ENCODE measurements at regions not wholly inside any gene's neighbourhood (a gene's known extent, or its start where the extent isn't known, plus 50 kb on each side); places are given as distances from the start of the nearest gene placed in this dataset.

DNA sequence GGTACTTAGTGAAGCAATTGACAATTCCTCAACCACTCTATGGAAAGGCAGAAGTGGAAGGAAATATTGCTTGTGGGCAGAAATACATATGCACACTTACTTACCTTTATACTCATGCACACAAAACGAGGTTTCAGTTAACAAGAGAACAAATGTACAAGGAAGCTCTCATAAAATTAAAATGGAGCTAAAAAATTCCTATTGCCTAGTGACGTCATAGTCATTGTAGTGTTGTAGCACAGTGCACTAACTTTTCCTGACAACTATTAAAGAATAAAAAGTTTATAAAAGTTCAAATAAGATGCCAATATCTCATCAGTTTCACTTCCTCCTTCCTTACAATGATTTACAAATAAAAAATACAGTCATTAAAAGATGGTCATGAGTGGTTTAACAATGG, 1161.9 kb upstream of the NRXN1 start:
- no peak overlapping the region for H3K4me3 ChIP-seq (ENCODE audit: low read length)
- 86% methylated on average over 1 of the region's 2 CpGs for WGBS (ENCODE audit: insufficient coverage, low lambda C conversion rate)
- H3K9me3 ChIP-seq (ENCODE audit: control insufficient read depth, low read depth, low read length), result no peaks in the 10 kb centered on the region
- H3K4me1 ChIP-seq (ENCODE audit: control insufficient read depth, insufficient read depth, low read length), result no peaks in the 10 kb centered on the region
- H3K27me3 ChIP-seq (ENCODE audit: control insufficient read depth, insufficient read depth, low read length), result no peaks in the 10 kb centered on the region
- no peaks in the 10 kb centered on the region for H3K36me3 ChIP-seq (ENCODE audit: control insufficient read depth, insufficient read depth, low read length)
- no peak overlapping the region for H3K27ac ChIP-seq (ENCODE audit: low read length)
- DNase-seq, result no peak

DNA sequence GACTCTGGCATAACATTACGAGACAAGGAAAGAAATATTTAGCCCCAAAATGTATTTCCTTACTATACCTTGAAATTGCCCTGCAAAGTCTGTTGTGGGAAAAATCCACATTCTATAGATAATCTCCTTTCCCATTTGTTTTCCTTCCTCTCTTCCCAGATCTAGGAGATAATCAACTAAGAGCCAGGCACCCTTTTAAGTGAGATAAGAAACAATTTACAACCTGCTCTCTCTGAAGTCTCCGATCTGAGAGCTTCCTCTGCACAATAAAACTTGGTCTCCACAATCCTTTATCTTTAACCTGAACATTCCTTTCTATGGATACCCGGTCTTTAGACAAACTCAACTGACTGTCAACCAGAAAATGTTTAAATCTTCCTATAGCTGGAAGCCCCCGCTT, 1160.7 kb upstream of the NRXN1 start:
- H3K9me3 ChIP-seq (ENCODE audit: control insufficient read depth, low read depth, low read length), result no peaks in the 10 kb centered on the region
- no peaks in the 10 kb centered on the region for H3K4me1 ChIP-seq (ENCODE audit: control insufficient read depth, insufficient read depth, low read length)
- no peaks in the 10 kb centered on the region for H3K36me3 ChIP-seq (ENCODE audit: control insufficient read depth, insufficient read depth, low read length)
- WGBS (ENCODE audit: insufficient coverage, low lambda C conversion rate), result 21% methylated on average over 3 of the region's 4 CpGs
- no peak overlapping the region for H3K27ac ChIP-seq (ENCODE audit: low read length)
- no peak for DNase-seq
- no peak overlapping the region for H3K4me3 ChIP-seq (ENCODE audit: low read length)
- H3K27me3 ChIP-seq (ENCODE audit: control insufficient read depth, insufficient read depth, low read length), result no peaks in the 10 kb centered on the region

DNA sequence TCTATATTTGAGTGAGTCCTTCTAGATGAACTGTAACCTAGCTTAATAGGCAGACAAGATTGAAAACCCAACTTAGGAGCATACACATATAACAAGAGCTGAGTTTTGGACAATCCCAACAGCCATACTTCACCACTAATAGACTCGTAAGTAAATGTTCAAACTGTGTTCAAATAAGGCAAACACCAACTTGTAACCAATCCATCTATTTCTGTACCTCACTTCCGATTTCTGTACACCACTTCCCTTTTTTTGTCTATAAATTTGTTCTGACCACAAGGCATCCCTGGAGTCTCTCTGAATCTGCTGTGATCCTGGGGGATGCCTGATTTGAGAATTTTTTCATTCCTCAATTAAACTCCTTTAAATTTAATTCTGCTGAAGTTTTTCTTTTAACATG, 1149.1 kb upstream of the NRXN1 start:
- Histone ChIP-seq H3K36me3 (ENCODE audit: control insufficient read depth, insufficient read depth, low read length) (no peaks in the 10 kb centered on the region), H3K9me3 (ENCODE audit: control insufficient read depth, low read depth, low read length) (peaks cover 5% of the 10 kb centered on the region)
- WGBS (ENCODE audit: insufficient coverage, low lambda C conversion rate), result 86% methylated on average over 1 of the region's 2 CpGs

DNA sequence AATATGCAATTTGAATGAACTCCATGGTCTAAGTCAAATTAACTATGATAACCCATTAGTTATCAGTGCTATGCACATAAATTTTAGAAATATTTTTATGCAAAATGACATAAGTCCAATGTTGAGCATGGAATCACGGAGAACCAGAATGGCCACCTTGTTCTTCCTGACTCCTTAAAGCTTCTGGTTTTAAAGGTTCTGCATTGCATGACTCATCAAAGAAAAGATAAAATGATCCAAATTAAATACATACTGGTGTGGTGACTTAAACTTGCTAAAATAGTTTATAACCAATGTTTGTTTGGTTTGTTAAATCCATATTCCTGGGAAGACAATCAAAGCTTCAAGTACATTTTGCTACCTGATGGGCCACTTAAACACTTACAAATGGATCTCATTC, 1146.9 kb upstream of the NRXN1 start:
- DNase-seq, result no peak
- Histone ChIP-seq H3K36me3 (ENCODE audit: control insufficient read depth, insufficient read depth, low read length) (no peaks in the 10 kb centered on the region), H3K4me3 (ENCODE audit: low read length) (no peak overlapping the region), H3K9me3 (ENCODE audit: control insufficient read depth, low read depth, low read length) (peaks cover 3% of the 10 kb centered on the region), H3K27ac (ENCODE audit: low read length) (no peak overlapping the region), H3K27me3 (ENCODE audit: control insufficient read depth, insufficient read depth, low read length) (no peaks in the 10 kb centered on the region), H3K4me1 (ENCODE audit: control insufficient read depth, insufficient read depth, low read length) (no peaks in the 10 kb centered on the region)
- WGBS (ENCODE audit: insufficient coverage, low lambda C conversion rate), result no CpG with 5 or more reads among the region's 1 CpG

More for the DNA sequence above, 1149.1 kb upstream of the NRXN1 start:
- no peak overlapping the region for H3K4me3 ChIP-seq (ENCODE audit: low read length)
- no peaks in the 10 kb centered on the region for H3K4me1 ChIP-seq (ENCODE audit: control insufficient read depth, insufficient read depth, low read length)
- no peaks in the 10 kb centered on the region for H3K27me3 ChIP-seq (ENCODE audit: control insufficient read depth, insufficient read depth, low read length)
- no peak overlapping the region for H3K27ac ChIP-seq (ENCODE audit: low read length)
- no peak for DNase-seq

DNA sequence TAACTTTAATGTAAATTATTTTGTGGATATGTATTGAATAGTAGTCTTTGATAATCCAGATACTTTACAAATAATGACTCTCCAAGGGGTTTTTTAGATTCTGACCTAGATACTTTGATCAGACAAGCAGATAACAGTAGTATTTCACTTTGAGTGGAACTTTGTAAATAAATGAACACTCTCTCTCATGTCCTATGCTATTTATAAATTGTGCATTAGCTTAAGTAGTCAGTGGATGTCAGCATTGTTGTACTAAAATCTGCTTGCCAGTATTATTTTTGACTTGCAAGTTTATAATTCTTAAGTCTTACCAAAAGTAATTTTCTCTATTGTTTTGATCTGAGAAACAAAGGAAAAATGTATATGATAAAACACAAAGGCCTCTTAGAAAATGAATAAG, 1113.1 kb upstream of the NRXN1 start:
- no peak for DNase-seq
- Histone ChIP-seq H3K4me3 (ENCODE audit: low read length) (no peak overlapping the region), H3K9me3 (ENCODE audit: control insufficient read depth, low read depth, low read length) (no peaks in the 10 kb centered on the region), H3K27me3 (ENCODE audit: control insufficient read depth, insufficient read depth, low read length) (no peaks in the 10 kb centered on the region), H3K36me3 (ENCODE audit: control insufficient read depth, insufficient read depth, low read length) (no peaks in the 10 kb centered on the region), H3K27ac (ENCODE audit: low read length) (no peak overlapping the region), H3K4me1 (ENCODE audit: control insufficient read depth, insufficient read depth, low read length) (no peaks in the 10 kb centered on the region)

DNA sequence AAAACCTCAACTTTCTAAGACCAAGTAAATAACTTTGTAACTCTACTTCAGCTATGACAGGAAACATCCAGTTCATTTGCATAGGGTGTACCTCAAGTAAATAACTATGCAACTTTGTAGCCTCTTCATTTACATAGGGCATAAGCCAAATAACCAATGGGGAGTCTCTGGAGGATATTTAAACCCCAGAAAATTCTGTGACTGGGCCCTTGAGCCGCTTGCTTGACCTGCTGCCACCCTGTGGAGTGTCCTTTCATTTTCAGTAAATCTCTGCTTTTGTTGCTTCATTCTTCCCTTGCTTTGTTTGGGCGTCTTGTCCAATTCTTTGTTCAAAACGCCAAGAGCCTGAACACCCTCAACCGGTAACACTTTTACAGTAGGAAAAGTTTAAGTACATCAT, 1112.7 kb upstream of the NRXN1 start:
- Histone ChIP-seq H3K36me3 (ENCODE audit: control insufficient read depth, insufficient read depth, low read length) (no peaks in the 10 kb centered on the region), H3K4me3 (ENCODE audit: low read length) (no peak overlapping the region), H3K27me3 (ENCODE audit: control insufficient read depth, insufficient read depth, low read length) (no peaks in the 10 kb centered on the region), H3K4me1 (ENCODE audit: control insufficient read depth, insufficient read depth, low read length) (no peaks in the 10 kb centered on the region), H3K27ac (ENCODE audit: low read length) (no peak overlapping the region), H3K9me3 (ENCODE audit: control insufficient read depth, low read depth, low read length) (no peaks in the 10 kb centered on the region)
- no CpG with 5 or more reads among the region's 4 CpGs for WGBS (ENCODE audit: insufficient coverage, low lambda C conversion rate)
- DNase-seq, result no peak

DNA sequence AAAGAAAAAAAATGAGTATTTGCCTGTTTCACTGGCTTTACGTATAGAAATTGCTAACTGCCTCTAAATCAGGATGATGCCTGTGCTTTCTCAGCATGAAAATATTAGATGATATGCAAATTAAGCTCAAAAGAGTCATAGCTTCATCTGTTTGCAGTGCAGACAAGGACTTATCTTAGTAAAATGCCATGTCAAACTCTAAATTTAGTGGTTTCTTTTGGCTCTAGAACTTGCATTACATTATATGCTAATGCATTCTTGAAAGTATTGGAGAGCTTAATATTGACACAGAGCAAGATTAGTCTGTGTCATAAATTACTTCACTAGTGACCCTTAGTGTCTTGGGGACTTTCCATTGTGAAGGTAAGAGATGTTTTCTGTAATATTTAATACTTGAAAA, 1109.1 kb upstream of the NRXN1 start:
- 100% methylated on average over 1 of the region's 1 CpG for WGBS (ENCODE audit: insufficient coverage, low lambda C conversion rate)
- H3K9me3 ChIP-seq (ENCODE audit: control insufficient read depth, low read depth, low read length), result no peaks in the 10 kb centered on the region
- H3K4me3 ChIP-seq (ENCODE audit: low read length), result no peak overlapping the region
- no peak for DNase-seq
- no peaks in the 10 kb centered on the region for H3K27me3 ChIP-seq (ENCODE audit: control insufficient read depth, insufficient read depth, low read length)
- H3K27ac ChIP-seq (ENCODE audit: low read length), result no peak overlapping the region
- H3K36me3 ChIP-seq (ENCODE audit: control insufficient read depth, insufficient read depth, low read length), result no peaks in the 10 kb centered on the region
- H3K4me1 ChIP-seq (ENCODE audit: control insufficient read depth, insufficient read depth, low read length), result no peaks in the 10 kb centered on the region

DNA sequence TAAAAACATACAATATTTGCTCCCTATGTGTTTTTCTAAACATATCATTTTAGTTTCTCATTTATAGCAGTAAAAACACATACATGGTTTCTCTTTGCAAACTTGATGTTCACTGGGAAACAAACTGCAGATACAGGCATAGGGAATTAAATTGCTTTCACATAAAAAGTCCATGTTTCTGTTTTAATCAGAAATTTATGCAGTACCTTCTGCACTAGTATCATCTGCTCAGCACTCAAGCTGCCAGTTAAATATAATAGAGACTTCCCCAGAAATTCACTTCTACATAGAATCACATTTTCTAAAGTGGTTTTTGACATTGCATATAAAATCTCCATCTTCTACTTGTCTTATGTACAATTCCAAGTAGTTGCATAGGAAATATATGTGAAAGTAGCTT, 1107.3 kb upstream of the NRXN1 start:
- H3K27me3 ChIP-seq (ENCODE audit: control insufficient read depth, insufficient read depth, low read length), result no peaks in the 10 kb centered on the region
- no peak overlapping the region for H3K4me3 ChIP-seq (ENCODE audit: low read length)
- no peaks in the 10 kb centered on the region for H3K4me1 ChIP-seq (ENCODE audit: control insufficient read depth, insufficient read depth, low read length)
- no peak overlapping the region for H3K27ac ChIP-seq (ENCODE audit: low read length)
- DNase-seq, result no peak
- H3K36me3 ChIP-seq (ENCODE audit: control insufficient read depth, insufficient read depth, low read length), result no peaks in the 10 kb centered on the region
- H3K9me3 ChIP-seq (ENCODE audit: control insufficient read depth, low read depth, low read length), result no peaks in the 10 kb centered on the region

DNA sequence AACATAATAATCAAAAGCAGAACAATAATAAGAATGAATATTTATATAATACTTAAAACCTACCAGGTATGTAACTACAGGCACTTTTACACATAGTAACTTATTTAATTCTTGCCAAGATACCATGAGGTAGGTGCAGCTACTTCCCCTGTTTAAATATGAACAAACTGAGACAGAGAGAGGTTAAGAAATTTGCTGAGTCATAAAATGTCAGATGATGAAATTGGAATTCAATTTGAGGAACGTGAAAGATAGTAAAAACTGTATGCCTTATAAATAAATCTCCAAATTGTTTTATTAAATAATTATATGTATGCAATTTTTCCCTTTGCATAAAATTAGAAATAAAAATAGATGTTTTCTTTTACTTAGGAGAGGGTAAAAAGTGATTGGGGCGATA, 1103.3 kb upstream of the NRXN1 start:
- Histone ChIP-seq H3K4me1 (ENCODE audit: control insufficient read depth, insufficient read depth, low read length) (no peaks in the 10 kb centered on the region), H3K9me3 (ENCODE audit: control insufficient read depth, low read depth, low read length) (no peaks in the 10 kb centered on the region), H3K27me3 (ENCODE audit: control insufficient read depth, insufficient read depth, low read length) (no peaks in the 10 kb centered on the region), H3K27ac (ENCODE audit: low read length) (no peak overlapping the region), H3K4me3 (ENCODE audit: low read length) (no peak overlapping the region), H3K36me3 (ENCODE audit: control insufficient read depth, insufficient read depth, low read length) (no peaks in the 10 kb centered on the region)
- no peak for DNase-seq
- 92% methylated on average over 2 of the region's 2 CpGs for WGBS (ENCODE audit: insufficient coverage, low lambda C conversion rate)

DNA sequence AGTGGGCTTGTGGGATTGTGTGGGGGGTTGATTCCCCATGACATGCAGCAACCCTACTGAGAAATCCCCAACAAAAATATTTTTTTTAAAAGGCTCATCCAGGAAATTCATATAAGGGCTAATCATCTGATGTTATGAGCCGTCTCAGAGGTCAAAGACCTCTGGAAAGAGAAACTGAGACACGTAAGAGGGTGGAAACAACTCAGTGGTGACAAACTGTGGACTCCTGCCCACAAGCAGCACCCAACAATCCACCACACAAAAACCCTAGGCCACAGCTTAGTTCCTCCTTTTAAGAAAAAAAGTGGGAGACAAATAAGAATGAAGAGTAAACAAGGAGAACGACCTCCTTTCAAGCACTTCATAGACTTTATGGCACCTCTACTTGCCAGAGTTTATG, 1096.1 kb upstream of the NRXN1 start:
- no peak overlapping the region for H3K4me3 ChIP-seq (ENCODE audit: low read length)
- no peaks in the 10 kb centered on the region for H3K36me3 ChIP-seq (ENCODE audit: control insufficient read depth, insufficient read depth, low read length)
- H3K27me3 ChIP-seq (ENCODE audit: control insufficient read depth, insufficient read depth, low read length), result no peaks in the 10 kb centered on the region
- WGBS (ENCODE audit: insufficient coverage, low lambda C conversion rate), result 33% methylated on average over 1 of the region's 3 CpGs
- DNase-seq, result no peak
- H3K9me3 ChIP-seq (ENCODE audit: control insufficient read depth, low read depth, low read length), result no peaks in the 10 kb centered on the region
- no peaks in the 10 kb centered on the region for H3K4me1 ChIP-seq (ENCODE audit: control insufficient read depth, insufficient read depth, low read length)
- no peak overlapping the region for H3K27ac ChIP-seq (ENCODE audit: low read length)

DNA sequence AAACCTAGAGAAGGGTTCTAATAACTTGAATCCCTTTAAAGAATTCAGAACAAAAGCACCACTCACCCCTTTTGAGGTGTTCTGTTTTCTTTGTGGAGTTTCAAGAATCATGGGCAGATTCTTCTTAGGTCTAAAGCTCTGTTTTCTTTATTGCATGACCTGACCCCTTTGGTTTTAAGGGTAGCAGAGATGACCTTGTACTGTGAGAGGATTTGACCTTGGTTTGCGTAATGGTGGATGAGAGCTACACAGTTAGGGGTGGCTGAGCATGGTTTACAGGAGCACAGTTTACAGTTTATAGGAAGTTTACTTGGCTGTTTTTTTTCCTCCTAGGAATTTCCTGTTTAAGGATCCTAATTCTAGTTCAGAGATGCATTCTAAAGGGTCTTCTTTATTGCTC, 1095.6 kb upstream of the NRXN1 start:
- Histone ChIP-seq H3K27me3 (ENCODE audit: control insufficient read depth, insufficient read depth, low read length) (no peaks in the 10 kb centered on the region), H3K36me3 (ENCODE audit: control insufficient read depth, insufficient read depth, low read length) (no peaks in the 10 kb centered on the region), H3K4me3 (ENCODE audit: low read length) (no peak overlapping the region), H3K4me1 (ENCODE audit: control insufficient read depth, insufficient read depth, low read length) (no peaks in the 10 kb centered on the region), H3K27ac (ENCODE audit: low read length) (no peak overlapping the region), H3K9me3 (ENCODE audit: control insufficient read depth, low read depth, low read length) (no peaks in the 10 kb centered on the region)
- no peak for DNase-seq
- no CpG with 5 or more reads among the region's 1 CpG for WGBS (ENCODE audit: insufficient coverage, low lambda C conversion rate)

Measured in large intestine (tissue), 3 donors.